H1 (cell line): ENCODE measurements at regions not wholly inside any gene's neighbourhood (a gene's known extent, or its start where the extent isn't known, plus 50 kb on each side); places are given as distances from the start of the nearest gene placed in this dataset.

Experiments
- CTCF ChIA-PET: fragments of 300-600 bp; sonication (Branson Sonifier 250); formaldehyde crosslinking; loops from one replicate; lab custom pipeline; 2021; ENCODE audit not compliant: partially characterized antibody; lab: Charles Lee
- POLR2A ChIA-PET: fragments of 300-600 bp; sonication (Branson Sonifier 250); formaldehyde crosslinking; loops from one replicate; lab custom pipeline; 2021; ENCODE audit warnings: inconsistent platforms; ENCODE audit not compliant: partially characterized antibody; lab: Charles Lee
- DNase-seq, 2 experiments: peaks; one replicate each; pipeline versions ENCODE4 v3.0.0 to v3.0.0-alpha.2; 2010 to 2022; ENCODE audit warnings: low spot score in 2 of 2, low read depth in 1 of 2, mixed read lengths in 1 of 2
- FAIRE-seq: peaks from 2 replicates; lab custom pipeline; 2011; peaks lifted over from hg19 to GRCh38; lab: Jason Lieb, UNC
- H2AFZ ChIP-seq: 2 replicates; pipeline ENCODE4 v1.8.1; 2012; ENCODE audit warnings: low read length, inconsistent platforms
- H2AK5ac ChIP-seq: 2 replicates; pipeline ENCODE4 v1.6.1; 2013; ENCODE audit warnings: low read depth, low read length
- H2BK120ac ChIP-seq: replicated peaks from 2 replicates; pipeline ENCODE3; 2013; ENCODE audit warnings: low read depth, low read length, inconsistent platforms
- H2BK12ac ChIP-seq: 2 replicates; pipeline ENCODE4 v1.6.1; 2013; ENCODE audit warnings: low read depth, low read length
- H2BK15ac ChIP-seq: 2 replicates; pipeline ENCODE4 v1.6.1; 2013; ENCODE audit warnings: low read length
- H2BK20ac ChIP-seq: 2 replicates; pipeline ENCODE4 v1.6.1; 2013; ENCODE audit warnings: low read length
- H2BK5ac ChIP-seq: 2 replicates; pipeline ENCODE4 v1.6.1; 2013; ENCODE audit warnings: low read depth, low read length
- H3K14ac ChIP-seq: 2 replicates; pipeline ENCODE4 v1.6.1; 2013; ENCODE audit warnings: inconsistent platforms; ENCODE audit not compliant: insufficient read length
- H3K18ac ChIP-seq: 2 replicates; pipeline ENCODE4 v1.6.1; 2013; ENCODE audit warnings: low read length; ENCODE audit errors: extremely low read depth
- H3K23ac ChIP-seq: 2 replicates; pipeline ENCODE4 v1.6.1; 2013; ENCODE audit warnings: inconsistent platforms; ENCODE audit not compliant: insufficient read length
- H3K23me2 ChIP-seq: 2 replicates; pipeline ENCODE4 v1.6.1; 2013; ENCODE audit warnings: low read depth, low read length
- H3K27ac ChIP-seq: 2 replicates; pipeline ENCODE4 v1.6.1; 2011; ENCODE audit warnings: low read depth, low read length, inconsistent platforms
- H3K27me3 ChIP-seq, 4 experiments: replicated peaks in 1 of 4; 1 replicate in 1 of 4; 2 replicates in 3 of 4; pipeline versions ENCODE4 v1.6.1 to v1.8.1; 2011 to 2013; ENCODE audit warnings: low read length in 3 of 4, mild to moderate bottlenecking in 3 of 4, inconsistent platforms in 2 of 4, mixed read lengths in 2 of 4, moderate library complexity in 1 of 4; ENCODE audit not compliant: control insufficient read depth in 3 of 4, insufficient read depth in 3 of 4; ENCODE audit errors: extremely low read depth in 1 of 4
- H3K36me3 ChIP-seq, 4 experiments: 2 replicates each; pipeline versions ENCODE4 v1.6.1 to v1.8.1; 2011 to 2013; ENCODE audit warnings: mild to moderate bottlenecking in 4 of 4, low read length in 3 of 4, moderate library complexity in 2 of 4, control low read depth in 1 of 4, inconsistent platforms in 1 of 4; ENCODE audit not compliant: insufficient read depth in 4 of 4, control insufficient read depth in 2 of 4
- H3K4ac ChIP-seq: replicated peaks from 2 replicates; pipeline ENCODE3; 2013; ENCODE audit warnings: low read length, low read depth, mixed read lengths, inconsistent platforms; ENCODE audit not compliant: insufficient read length
- H3K4me1 ChIP-seq, 4 experiments: replicated peaks in 1 of 4; 1 replicate in 1 of 4; 2 replicates in 3 of 4; pipeline versions ENCODE4 v1.6.1 to v1.8.1; 2011 to 2013; ENCODE audit warnings: low read length in 3 of 4, inconsistent platforms in 2 of 4, mixed read lengths in 1 of 4; ENCODE audit not compliant: insufficient read depth in 4 of 4, control insufficient read depth in 3 of 4
- H3K4me2 ChIP-seq, 2 experiments: 2 replicates each; pipeline versions ENCODE4 v1.6.1 to v1.8.1; 2011 to 2013; ENCODE audit warnings: low read depth in 2 of 2, low read length in 2 of 2, control low read depth in 1 of 2, inconsistent platforms in 1 of 2, mild to moderate bottlenecking in 1 of 2; ENCODE audit not compliant: insufficient read depth in 1 of 2
- H3K4me3 ChIP-seq, 4 experiments: fragments of 200-600, 300-600 bp in 1 of 4; sonication (generic), shearing (Covaris generic), sonication (Bioruptor Twin) in 1 of 4; 2 replicates each; pipeline versions ENCODE4 v1.5.1 to v1.8.1; 2011 to 2016; ENCODE audit warnings: low read length in 4 of 4, low read depth in 3 of 4, control low read depth in 2 of 4, inconsistent platforms in 2 of 4, mild to moderate bottlenecking in 2 of 4, mixed read lengths in 1 of 4, moderate library complexity in 1 of 4; ENCODE audit not compliant: insufficient read depth in 2 of 4; ENCODE audit errors: extremely low read depth in 1 of 4
- H3K56ac ChIP-seq: replicated peaks from 2 replicates; pipeline ENCODE3; 2013; ENCODE audit warnings: low read depth, mild to moderate bottlenecking, mixed read lengths, low read length, inconsistent platforms; ENCODE audit not compliant: insufficient read length
- H3K79me1 ChIP-seq: 2 replicates; pipeline ENCODE4 v1.6.1; 2013; ENCODE audit warnings: low read depth, low read length, control low read depth
- H3K79me2 ChIP-seq, 2 experiments: 2 replicates each; pipeline versions ENCODE4 v1.6.1 to v1.8.1; 2012 to 2013; ENCODE audit warnings: low read length in 2 of 2, mild to moderate bottlenecking in 2 of 2, inconsistent platforms in 1 of 2; ENCODE audit not compliant: insufficient read depth in 2 of 2, control insufficient read depth in 1 of 2
- H3K9ac ChIP-seq, 4 experiments: replicated peaks in 1 of 4; 1 replicate in 1 of 4; 2 replicates in 3 of 4; pipeline versions ENCODE4 v1.6.1 to v1.8.1; 2011 to 2013; ENCODE audit warnings: low read depth in 3 of 4, low read length in 3 of 4, control low read depth in 2 of 4, mild to moderate bottlenecking in 2 of 4, moderate library complexity in 2 of 4, inconsistent platforms in 1 of 4; ENCODE audit errors: extremely low read depth in 1 of 4
- H3K9me3 ChIP-seq, 2 experiments: 2 replicates each; pipeline versions ENCODE4 v1.6.1 to v1.8.1; 2012 to 2013; ENCODE audit warnings: mild to moderate bottlenecking in 2 of 2, moderate library complexity in 2 of 2, control low read depth in 1 of 2, inconsistent platforms in 1 of 2, low read depth in 1 of 2, low read length in 1 of 2, mixed read lengths in 1 of 2; ENCODE audit not compliant: insufficient read depth in 2 of 2
- H4K20me1 ChIP-seq, 2 experiments: replicated peaks in 1 of 2; 2 replicates each; pipeline versions ENCODE3 to v1.8.1; 2011 to 2013; ENCODE audit warnings: inconsistent platforms in 2 of 2, low read length in 2 of 2, mild to moderate bottlenecking in 1 of 2; ENCODE audit not compliant: insufficient read depth in 2 of 2, control insufficient read depth in 1 of 2
- H4K5ac ChIP-seq: 2 replicates; pipeline ENCODE4 v1.6.1; 2013; ENCODE audit warnings: low read length, low read depth, mixed read lengths, inconsistent platforms; ENCODE audit not compliant: insufficient read length
- H4K8ac ChIP-seq: 2 replicates; pipeline ENCODE4 v1.8.0; 2013; ENCODE audit warnings: mild to moderate bottlenecking, moderate library complexity, low read length, inconsistent platforms; ENCODE audit not compliant: insufficient read depth; ENCODE audit errors: extremely low read depth
- H4K91ac ChIP-seq: replicated peaks from 2 replicates; pipeline ENCODE3; 2013; ENCODE audit warnings: low read length, mixed read lengths, inconsistent platforms; ENCODE audit not compliant: insufficient read length
- ATF3 ChIP-seq: IDR thresholded peaks from 2 replicates; pipeline ENCODE4 v1.6.1; 2011; ENCODE audit warnings: low read depth, mild to moderate bottlenecking, low read length; ENCODE audit not compliant: insufficient read depth
- POU5F1 ChIP-seq: IDR thresholded peaks from 2 replicates; pipeline ENCODE4 v1.6.1; 2011; ENCODE audit warnings: low read depth, mild to moderate bottlenecking, low read length, moderate library complexity
- WGBS, 2 experiments: shearing (Covaris generic) in 1 of 2; methylation state at CpG; one replicate each; pipeline versions ENCODE4 v1.1.6 to v1.1.7; 2013 to 2015; ENCODE audit warnings: low lambda C conversion rate in 2 of 2, mixed read lengths in 2 of 2, inconsistent platforms in 1 of 2, low coverage in 1 of 2, missing lambda C conversion rate in 1 of 2; ENCODE audit not compliant: insufficient replicate concordance in 2 of 2, insufficient coverage in 1 of 2, insufficient read length in 1 of 2; ENCODE audit errors: extremely low coverage in 1 of 2, missing lambda C conversion rate in 1 of 2; 5-methylcytosine and 5-hydroxymethylcytosine counted together

- WGBS, 2 experiments = 79% methylated on average over 5 of the region's 5 CpGs; no CpG with 5 or more reads in 1 of the 2 experiments
- peak in 1 of 2 experiments; percentile 27 for DNase-seq
- no peak for TF ChIP-seq ATF3
- no peak for TF ChIP-seq POU5F1
Observed at GRCh38 chr14:99075771-99076375, 196.1 kb downstream of the BCL11B start.

More at GRCh38 chr14:99075771-99076375, 196.1 kb downstream of the BCL11B start:
- H3K4me2 ChIP-seq = no peak overlapping the region
- no peak overlapping the region for H3K4me3 ChIP-seq
- no peaks in the 10 kb centered on the region for H3K36me3 ChIP-seq
- no peak overlapping the region for H2BK12ac ChIP-seq
- H3K56ac ChIP-seq = no peak overlapping the region
- H3K23me2 ChIP-seq = no peaks in the 10 kb centered on the region
- H4K5ac ChIP-seq = no peak overlapping the region
- H4K91ac ChIP-seq = no peak overlapping the region
- no peak overlapping the region for H2BK120ac ChIP-seq
- H3K9ac ChIP-seq = no peak overlapping the region
- H2BK5ac ChIP-seq = no peak overlapping the region
- CTCF ChIA-PET = no interaction called here
- POLR2A ChIA-PET = no interaction called here
- H3K79me1 ChIP-seq = no peaks in the 10 kb centered on the region
- no peak for FAIRE-seq
- no peak overlapping the region for H2AK5ac ChIP-seq
- no peak overlapping the region for H3K4ac ChIP-seq
- no peak overlapping the region for H4K8ac ChIP-seq
- no peak overlapping the region for H3K18ac ChIP-seq
- H4K20me1 ChIP-seq = no peaks in the 10 kb centered on the region
- H2BK20ac ChIP-seq = no peak overlapping the region
- H3K14ac ChIP-seq = no peak overlapping the region
- no peak overlapping the region for H2AFZ ChIP-seq
- no peak overlapping the region for H3K27ac ChIP-seq
- H3K9me3 ChIP-seq = peaks cover 0 to 3% of the 10 kb centered on the region in 2 experiments; a peak in 1 of 4 replicates
- no peaks in the 10 kb centered on the region for H3K4me1 ChIP-seq
- no peaks in the 10 kb centered on the region; a peak in 1 of 7 replicates for H3K27me3 ChIP-seq
- no peak overlapping the region for H3K23ac ChIP-seq
- H2BK15ac ChIP-seq = no peak overlapping the region
- no peaks in the 10 kb centered on the region for H3K79me2 ChIP-seq
